Caki2 (cell line): ENCODE measurements at regions not wholly inside any gene's neighbourhood (a gene's known extent, or its start where the extent isn't known, plus 50 kb on each side); places are given as distances from the start of the nearest gene placed in this dataset.

Experiments used
- DNase-seq: peaks from one replicate; pipeline ENCODE4 v3.0.0-alpha.2; 2015; ENCODE audit warnings: low read depth
- in situ Hi-C: cut with HindIII; loops from 2 replicates; pipeline ENCODE4 v1.10.0; 2016; ENCODE audit warnings: low sequenced_read_pairs, low pct_unique_long_range_greater_than_20kb, mixed read lengths

DNA sequence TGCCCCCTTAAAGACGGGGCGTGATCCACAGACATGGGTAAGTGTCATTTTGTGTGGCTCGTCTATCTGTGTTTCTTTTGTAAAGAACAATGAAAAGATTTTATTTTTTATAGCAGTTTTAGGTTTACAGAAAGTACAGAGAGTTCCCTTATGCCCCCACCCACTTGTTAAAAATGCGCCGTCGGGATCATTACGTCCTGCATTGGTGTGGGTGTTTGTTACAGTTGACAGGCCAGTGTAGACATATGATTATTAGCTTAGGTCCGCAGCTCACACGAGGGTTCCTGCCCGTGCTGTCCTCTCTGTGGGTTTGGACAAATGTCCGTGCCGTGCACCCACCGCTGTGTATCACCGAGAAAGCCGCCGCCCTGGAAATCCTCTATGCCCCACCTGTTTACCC is 50.5 kb downstream of the RGS12 start:
- DNase-seq = no peak
- in situ Hi-C loops = no loop called here

DNA sequence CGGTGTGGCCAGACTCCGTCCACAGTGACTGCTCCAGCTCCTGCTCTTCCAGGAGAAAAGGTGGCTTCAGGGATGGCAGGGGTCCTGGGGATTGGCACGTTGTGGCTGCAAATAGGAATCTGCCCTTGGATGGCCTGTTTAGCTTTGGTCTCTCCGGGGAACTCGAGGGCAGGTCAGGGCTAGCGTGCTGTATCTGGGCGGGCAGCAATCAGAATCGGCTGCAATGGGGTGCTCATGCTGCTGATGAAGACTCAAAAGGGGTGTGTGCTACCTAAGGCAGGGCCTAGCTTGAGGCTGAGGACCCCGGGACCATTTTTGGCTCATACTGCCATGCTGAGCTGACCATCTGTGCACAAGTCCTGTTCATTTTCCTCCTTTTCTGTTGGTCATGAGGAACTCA is 51.3 kb downstream of the RGS12 start:
- in situ Hi-C loops = no loop called here
- no peak for DNase-seq

DNA sequence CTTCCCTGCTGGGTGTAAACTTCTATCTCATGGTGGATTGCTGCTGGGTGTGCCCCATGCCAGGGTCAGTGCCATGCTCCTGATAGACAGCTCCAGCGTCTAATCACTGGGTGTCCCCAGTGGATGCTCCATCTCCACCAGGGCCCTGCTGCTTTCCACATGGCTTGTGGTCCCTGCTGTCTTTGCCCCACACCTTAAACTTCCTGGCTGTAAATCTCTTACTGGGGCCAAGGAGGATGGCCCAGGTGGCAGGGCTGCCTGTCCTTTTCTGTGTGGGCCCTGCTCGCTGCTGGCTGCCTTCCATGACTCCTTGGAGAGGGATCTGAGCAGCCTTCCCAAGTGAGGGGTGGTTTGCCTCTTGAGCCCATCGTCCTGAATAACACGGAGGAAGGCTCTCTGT is 51.8 kb downstream of the RGS12 start:
- DNase-seq = no peak
- in situ Hi-C loops = no loop called here

DNA sequence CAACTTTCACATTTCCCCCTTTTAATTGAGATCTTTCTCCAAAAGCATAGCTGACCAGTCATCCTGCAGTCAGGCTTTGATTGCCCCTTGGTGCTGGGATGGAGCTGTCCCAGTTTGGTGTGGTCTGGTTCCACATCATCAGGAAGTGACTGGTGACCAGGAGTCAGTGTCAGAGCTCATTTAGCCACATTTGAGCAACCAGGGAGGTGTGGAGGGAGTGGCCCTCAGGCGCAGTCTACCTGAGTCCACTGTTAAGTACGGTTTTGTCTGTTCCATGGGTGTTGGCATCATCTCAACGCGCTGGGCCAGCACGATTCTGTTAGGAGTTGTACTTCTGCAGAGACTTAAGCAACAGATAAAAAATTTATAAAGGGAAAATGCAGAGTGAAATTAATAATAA is 52.6 kb downstream of the RGS12 start:
- DNase-seq = no peak
- in situ Hi-C loops = no loop called here

DNA sequence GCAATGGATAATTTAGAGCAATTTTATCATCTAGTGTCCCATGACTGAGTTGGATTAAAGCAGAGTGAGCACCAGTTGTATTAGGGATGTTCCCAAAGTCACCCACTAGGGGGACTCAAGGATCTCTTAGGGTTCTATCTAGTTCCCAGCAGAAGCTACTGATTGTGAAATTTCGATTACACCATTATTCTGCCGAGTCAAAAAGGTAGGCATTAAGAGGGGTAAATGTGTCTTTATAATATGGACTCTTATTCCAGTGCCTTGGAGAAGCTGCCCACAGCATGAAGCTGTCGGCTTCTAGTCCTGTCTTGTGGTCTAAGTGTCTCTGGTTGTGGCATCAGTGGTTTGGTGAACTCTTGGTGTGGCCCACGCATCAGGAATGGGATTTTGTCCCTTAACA is 53.3 kb downstream of the RGS12 start:
- peak; percentile 36 for DNase-seq
- in situ Hi-C loops = no loop called here

DNA sequence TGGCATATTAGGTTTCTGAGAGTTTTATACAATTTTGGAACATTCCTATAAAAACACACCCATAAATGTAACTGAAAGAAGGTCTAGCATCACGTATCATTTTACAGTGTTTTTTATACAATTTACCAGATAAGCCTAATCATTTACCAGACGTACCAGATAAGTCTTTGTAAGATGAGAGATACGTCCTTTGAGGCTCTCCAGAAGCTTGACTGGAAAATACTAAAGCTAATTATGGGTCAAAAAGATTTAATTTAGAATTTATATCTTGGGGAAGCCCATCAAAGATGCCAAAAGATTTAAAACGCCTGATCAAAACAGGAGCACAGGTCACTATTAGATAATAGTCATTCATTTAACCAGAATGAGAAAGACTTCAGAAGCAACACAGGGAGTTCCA is 55.0 kb downstream of the RGS12 start:
- DNase-seq = no peak
- in situ Hi-C loops = no loop called here

DNA sequence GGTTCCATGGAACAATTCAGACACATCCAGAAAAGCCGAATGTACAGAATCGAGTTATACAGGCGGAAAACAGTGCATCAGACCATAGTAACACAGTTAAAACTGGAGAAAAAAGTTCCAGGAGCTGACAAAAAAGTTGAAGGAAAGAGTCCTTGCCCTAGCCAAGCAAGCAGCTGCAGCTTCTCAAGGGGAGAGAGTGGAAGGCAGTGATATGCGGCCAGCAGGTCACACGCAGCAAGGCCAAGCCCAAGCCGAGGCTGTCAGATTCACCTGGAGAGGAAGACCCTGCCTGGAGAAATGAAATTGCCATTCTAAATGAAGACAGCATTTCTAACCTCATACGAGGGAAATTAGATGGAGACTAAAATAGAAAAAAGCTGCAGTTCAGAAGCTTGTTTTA is 55.8 kb downstream of the RGS12 start:
- no peak for DNase-seq
- in situ Hi-C loops = no loop called here

DNA sequence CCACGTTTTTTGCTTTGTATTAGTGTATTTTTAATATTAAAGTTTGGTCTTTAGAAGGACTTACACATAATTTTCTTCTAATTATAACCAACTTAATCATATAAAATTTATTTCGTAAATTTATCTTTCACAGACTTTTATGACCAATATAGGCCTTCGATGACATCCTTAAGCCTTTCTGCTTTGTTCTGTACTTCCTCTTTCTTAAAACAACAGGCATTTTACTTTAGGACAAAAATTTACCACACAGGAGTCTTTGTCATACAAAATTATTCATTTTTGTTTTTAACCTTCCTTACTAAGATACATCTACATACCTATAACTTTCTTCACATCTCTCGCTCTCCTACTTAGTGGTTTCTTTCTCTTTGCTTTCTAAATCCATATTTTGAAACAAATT is 56.3 kb downstream of the RGS12 start:
- in situ Hi-C loops = no loop called here
- DNase-seq = no peak

DNA sequence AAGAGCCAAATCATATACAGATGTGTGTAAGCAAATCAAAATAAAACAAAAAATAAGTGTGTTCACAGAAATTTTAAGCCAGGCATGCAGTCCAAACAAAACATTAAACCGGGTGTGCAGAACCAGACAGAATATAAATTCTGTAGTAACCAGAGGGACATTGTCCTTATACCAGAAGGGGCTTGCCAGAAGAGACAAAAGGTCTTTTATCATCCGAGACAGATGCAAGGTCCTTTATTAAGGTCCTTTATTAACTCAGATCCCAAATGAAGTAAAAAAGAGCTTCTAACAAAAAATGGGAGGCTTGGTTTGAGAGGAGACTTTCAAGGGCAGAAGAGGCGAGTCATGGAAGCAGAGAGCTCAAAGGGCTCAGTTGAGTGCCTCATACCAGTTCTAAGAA is 59.2 kb downstream of the RGS12 start:
- in situ Hi-C loops = no loop called here

DNA sequence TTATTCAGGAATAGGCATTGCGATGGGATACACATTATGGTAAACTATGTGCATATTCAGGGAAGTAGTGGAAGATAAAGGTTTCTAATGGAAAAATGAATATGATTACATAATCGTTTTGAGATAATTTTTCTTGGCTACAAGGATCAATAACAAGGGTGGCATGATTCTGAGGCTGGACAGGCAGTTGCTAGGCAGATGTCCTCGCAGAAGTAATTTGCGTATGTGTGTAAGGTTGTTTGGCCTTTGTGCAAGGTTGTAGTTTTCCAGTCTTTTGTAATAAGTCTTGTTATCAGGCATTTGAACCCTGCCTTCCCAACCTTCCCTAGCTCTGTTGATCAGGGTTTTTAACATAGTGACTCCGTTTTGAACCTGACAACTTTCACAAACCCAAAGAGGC is 59.7 kb downstream of the RGS12 start:
- in situ Hi-C loops = no loop called here

More for the DNA sequence above, 59.2 kb downstream of the RGS12 start:
- no peak for DNase-seq

DNA sequence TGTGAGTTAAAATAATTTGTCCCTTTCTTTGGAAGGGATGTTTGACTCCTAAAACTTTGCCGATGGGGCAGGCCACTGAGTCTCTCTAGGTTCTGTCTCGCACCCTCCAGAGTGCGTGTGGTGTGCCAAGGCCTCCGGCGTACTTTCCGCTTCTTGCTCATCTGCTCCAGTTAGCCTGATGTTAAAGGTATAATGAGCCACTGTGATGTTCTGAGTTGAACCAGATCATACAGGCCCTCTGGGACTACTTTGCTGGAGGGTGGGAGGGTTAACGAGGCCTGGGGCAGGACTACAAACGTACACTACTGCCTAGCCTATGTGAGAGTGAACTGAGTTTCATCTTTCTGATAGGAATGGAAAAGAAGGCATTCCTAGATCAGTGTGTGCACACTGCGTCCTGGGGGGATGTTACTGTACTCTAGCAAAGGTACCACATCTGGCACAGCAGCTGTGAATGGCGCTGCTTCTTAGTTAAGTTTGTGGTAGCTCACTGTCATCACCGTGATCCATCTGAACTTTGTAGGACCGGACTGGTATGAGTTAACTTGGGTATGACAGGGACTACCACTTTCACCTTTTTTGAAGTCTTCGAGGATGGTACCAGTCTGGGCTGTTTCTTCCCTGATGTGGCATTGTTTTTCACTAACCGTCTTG is 60.2 kb downstream of the RGS12 start:
- in situ Hi-C loops = no loop called here
- DNase-seq = no peak

More for the DNA sequence above, 59.7 kb downstream of the RGS12 start:
- no peak for DNase-seq

DNA sequence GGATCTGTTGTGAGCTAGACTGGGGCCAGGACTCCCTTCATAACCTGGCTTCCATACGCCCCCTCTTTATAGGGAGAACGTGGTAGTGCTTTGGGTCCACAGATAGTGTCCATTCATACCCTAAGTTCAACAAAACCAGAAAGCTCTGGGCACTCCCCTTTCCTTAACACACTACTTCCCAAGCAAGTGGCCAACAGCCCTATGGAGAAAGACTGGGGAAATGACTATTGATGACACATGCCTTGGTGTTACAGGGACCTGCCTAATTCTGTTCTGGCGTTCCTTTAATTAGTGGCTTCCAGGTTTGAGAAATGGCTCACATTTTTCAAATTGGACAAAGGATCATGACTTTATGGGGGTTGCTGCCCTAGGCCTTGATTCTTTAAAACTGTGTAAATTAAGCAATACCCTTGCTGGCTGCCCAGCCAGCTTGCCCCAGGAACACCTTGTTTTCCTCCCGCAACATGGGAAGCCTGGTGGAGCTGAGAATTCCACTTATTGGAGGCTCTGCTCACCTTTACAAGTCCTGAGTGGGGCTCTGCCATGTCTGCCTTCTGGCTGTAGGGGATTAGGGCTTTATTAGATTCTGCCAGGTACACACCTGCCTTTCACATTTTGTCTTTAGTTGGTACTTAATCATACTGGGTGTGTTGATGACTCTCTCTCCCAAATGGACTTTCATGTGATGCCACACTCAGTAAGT is 61.1 kb downstream of the RGS12 start:
- no peak for DNase-seq
- in situ Hi-C loops = no loop called here

DNA sequence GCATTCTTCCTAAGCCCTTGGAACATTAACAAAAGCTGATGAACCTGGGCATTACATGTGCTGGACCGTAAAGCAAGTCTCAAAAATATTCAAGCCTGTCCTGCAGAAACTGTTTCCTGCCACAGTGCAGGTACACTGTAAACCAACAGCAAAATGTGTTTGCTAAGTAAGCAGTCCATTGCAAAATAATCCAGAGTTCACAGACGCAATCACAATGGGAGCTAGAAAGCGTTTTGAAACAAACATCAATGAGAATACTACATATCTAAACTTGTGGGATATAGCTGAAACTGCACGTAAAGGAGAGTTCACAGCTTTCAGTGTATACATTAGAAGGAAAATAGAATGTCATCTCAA is 61.6 kb downstream of the RGS12 start:
- no peak for DNase-seq
- in situ Hi-C loops = no loop called here

DNA sequence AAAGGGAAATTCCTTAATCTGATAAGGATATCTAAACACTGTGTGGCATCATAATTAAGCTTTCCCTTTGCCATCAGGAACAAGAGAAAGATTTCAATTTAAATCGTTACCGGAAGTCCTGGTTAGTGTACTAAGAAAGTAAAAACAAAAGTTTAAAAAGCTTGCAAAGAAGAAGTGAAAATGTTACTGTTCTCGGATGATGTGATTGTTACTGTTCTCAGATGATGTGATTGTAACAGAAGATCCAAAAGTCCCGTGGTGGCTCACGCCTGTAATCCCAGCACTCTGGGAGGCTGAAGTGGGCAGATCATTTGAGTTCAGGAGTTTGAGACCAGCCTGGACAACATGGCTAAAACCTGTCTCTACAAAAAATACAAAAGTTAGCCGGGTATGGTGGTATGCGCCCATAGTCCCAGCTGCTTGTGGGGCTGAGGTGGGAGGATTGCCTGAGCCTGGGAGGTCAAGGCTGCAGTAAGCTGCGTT is 62.5 kb downstream of the RGS12 start:
- no peak for DNase-seq
- in situ Hi-C loops = no loop called here

DNA sequence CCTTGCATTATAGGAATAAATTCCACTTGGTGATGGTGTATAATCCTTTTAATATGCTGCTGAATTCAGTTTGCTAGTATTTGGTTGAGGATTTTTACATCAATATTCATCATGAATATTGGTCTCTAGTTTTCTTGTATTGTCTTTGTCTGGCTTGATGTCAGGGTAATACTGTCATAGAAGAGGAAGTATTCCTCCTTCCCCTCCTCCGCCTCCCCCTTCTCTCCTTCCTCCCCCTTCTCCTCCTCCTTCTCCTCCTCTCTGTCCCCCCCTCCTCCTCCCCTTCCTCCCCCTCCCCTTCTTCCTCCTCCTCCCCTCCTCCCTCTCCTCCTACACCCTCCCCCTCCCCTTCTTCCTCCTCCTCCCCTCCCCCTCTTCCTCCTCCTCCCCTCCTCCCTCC is 65.8 kb downstream of the RGS12 start:
- in situ Hi-C loops = no loop called here
- no peak for DNase-seq

DNA sequence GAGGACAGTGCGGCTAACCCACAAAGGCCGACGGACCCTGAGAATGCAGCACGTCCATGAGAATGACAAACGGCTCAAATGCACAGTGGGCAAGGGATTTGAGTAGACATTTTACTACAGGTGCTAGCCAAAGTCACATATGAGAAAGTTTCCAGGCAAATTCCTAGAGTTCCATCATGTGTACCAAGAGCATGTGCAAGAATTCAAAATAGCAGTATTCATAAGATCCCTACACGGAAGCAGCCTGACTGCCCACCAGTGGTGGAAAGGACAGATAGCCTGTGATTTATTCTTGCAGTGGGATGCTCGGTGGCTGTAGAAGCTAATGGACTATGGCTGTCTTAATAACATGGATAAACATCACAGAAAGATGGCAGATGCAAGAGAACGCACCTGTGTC is 68.0 kb downstream of the RGS12 start:
- no peak for DNase-seq
- in situ Hi-C loops = no loop called here

DNA sequence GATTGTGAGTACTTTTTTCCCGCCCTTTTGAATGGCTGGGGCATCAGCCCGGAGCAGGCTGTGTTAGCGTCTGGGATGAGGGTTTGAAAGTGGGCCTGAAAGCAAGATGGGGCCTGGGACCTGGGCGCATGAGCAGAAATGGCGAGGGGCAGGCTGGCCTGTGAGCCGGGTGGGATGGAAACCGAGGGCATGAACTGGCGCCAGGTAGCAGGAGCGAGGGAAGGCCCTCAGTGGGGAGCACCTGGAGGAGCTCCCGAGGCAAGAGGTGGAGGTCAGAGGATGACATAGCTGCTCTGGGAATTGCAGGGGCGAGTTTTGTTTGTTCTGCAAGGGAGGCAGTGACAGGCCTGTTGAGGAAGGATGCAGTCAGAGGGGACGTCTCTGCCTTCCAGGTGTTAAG is 68.6 kb downstream of the RGS12 start:
- in situ Hi-C loops = no loop called here
- DNase-seq = no peak

DNA sequence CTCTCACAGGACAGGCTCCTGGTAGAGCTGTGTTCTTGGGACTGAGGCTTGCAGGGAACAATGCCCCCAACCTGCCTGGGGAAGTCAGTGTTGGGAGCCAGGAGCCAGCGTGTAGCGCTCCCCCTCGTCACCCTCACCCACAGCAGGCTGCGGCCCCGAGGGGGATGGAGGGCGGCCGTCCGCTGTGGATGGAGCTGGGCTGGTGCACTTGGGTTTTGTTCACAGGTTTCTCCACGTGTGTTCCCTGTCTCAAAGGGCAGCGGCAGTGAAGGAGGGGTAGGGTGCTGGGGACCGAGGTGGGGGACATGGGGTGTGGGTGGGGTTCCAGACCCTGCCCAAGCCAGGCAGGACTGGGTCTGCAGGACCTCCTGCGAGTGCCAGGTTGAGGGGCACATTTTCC is 69.1 kb downstream of the RGS12 start:
- in situ Hi-C loops = no loop called here
- DNase-seq = no peak

DNA sequence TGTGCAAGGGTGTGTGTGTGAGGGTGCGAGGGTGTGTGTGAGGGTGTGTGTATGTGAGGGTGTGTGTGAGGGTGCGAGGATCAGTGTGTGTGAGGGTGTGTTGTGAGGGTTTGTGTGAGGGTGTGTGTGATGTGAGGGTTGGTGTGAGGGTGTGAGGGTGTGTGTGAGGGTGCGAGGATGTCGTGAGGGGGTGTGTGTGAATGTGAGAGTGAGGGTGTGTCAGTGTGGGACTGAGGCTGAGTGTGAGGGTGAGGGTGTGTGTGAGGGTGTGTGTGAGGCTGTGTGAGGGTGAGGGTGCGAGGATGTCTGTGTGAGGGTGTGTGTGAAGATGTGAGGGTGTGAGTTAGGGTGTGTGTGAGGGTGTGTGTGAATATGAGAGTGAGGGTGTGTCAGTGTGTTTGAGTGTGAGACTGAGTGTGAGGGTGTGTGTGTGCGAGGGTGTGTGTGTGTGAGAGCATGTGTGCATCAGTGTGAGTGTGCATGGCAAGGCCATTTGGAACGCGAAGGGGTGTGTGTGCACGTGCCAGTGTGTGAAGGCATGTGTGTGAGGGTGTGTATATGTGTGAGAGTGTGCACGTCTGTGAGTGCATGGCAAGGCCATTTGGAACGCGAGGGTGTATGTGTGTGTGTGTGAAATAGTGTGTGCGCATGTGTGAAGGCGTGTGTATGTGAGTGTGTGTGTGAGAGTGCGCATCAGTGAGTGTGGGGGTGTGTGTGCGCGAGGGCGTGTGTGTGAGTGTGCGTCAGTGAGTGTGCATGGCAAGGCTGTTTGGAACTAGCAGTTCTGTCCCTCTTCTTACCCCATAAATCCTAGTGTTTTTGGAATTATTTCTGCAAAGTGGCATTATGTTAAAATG is 69.8 kb downstream of the RGS12 start:
- DNase-seq = no peak
- in situ Hi-C loops = no loop called here
